ENCODE measurements at regions not wholly inside any gene's neighbourhood (a gene's known extent, or its start where the extent isn't known, plus 50 kb on each side); places are given as distances from the start of the nearest gene placed in this dataset.

GRCh38 chr13:105058517-105058916 lies 1476.9 kb downstream of the EFNB2 start:
- Histone ChIP-seq H3K9ac (ENCODE audit: low read depth, low read length) (no peak overlapping the region), H2AK9ac (replicated peaks; ENCODE audit: low read depth, low read length, poor library complexity) (no peak overlapping the region), H3K23ac (ENCODE audit: low read depth, low read length) (no peak overlapping the region), H3K9me3 (ENCODE audit: control insufficient read depth, insufficient read depth, low read length) (no peaks in the 10 kb centered on the region), H4K20me1 (ENCODE audit: insufficient read depth, low read length) (no peaks in the 10 kb centered on the region), H3K9me1 (ENCODE audit: insufficient read depth, low read length) (no peaks in the 10 kb centered on the region), H3K18ac (ENCODE audit: low read depth, low read length) (no peak overlapping the region), H2BK120ac (ENCODE audit: low read depth, low read length) (no peak overlapping the region), H4K8ac (ENCODE audit: low read depth in 2 of 2, low read length in 2 of 2) (no peak overlapping the region), H3K14ac (replicated peaks; ENCODE audit: low read depth, low read length) (no peak overlapping the region), H3K4me1 (ENCODE audit: control insufficient read depth, insufficient read depth, low read length) (no peaks in the 10 kb centered on the region), H3K4ac (ENCODE audit: low read depth, low read length) (no peak overlapping the region), H3K56ac (ENCODE audit: extremely low read depth, insufficient read depth, low read length) (no peak overlapping the region), H2AFZ (replicated peaks; ENCODE audit: low read length, poor library complexity) (no peak overlapping the region), H2BK5ac (ENCODE audit: low read depth, low read length, poor library complexity, severe bottlenecking) (no peak overlapping the region), H4K91ac (ENCODE audit: insufficient read depth, low read depth, low read length) (no peak overlapping the region), H3K79me1 (ENCODE audit: low read depth in 1 of 2, low read length in 2 of 2) (no peaks in the 10 kb centered on the region), H3K27ac (ENCODE audit: insufficient read depth, low read length) (no peak overlapping the region), H3K4me3 (ENCODE audit: insufficient read depth, low read depth, low read length) (no peak overlapping the region), H3K27me3 (ENCODE audit: control insufficient read depth, insufficient read depth, low read length) (no peaks in the 10 kb centered on the region), H4K5ac (ENCODE audit: low read depth, low read length) (no peak overlapping the region), H2AK5ac (ENCODE audit: low read depth, low read length) (no peak overlapping the region), H2BK15ac (ENCODE audit: low read depth, low read length) (no peak overlapping the region), H3K36me3 (ENCODE audit: control insufficient read depth, insufficient read depth, low read length) (no peaks in the 10 kb centered on the region), H2BK20ac (ENCODE audit: low read depth, low read length) (no peak overlapping the region), H3K4me2 (ENCODE audit: low read depth, low read length) (no peak overlapping the region)
- in situ Hi-C loops (cut with MboI; ENCODE audit: low sequenced_read_pairs) (no loop called here), dilution Hi-C loops (cut with HindIII; ENCODE audit: low sequenced_read_pairs, unreplicated experiment) (no loop called here), intact Hi-C loops (cut with micrococcal nuclease) (no loop called here)
- no peak for ATAC-seq (ENCODE audit: low read depth)
- CTCF ChIA-PET, result no interaction called here
- WGBS, 2 experiments (ENCODE audit: extremely low coverage in 2 of 2, insufficient read length in 1 of 2), result no CpG with 5 or more reads among the region's 2 CpGs
- BruUV-seq (replicated peaks), result no TSS peak
- no peak for DNase-seq
- no peak for TF ChIP-seq RFX5 (IDR thresholded peaks at IDR 0.05; ENCODE audit: low read depth, low read length)
- TF ChIP-seq MAFK (IDR thresholded peaks at IDR 0.05; ENCODE audit: low read depth, low read length), result no peak
- TF ChIP-seq, protein P1, sequence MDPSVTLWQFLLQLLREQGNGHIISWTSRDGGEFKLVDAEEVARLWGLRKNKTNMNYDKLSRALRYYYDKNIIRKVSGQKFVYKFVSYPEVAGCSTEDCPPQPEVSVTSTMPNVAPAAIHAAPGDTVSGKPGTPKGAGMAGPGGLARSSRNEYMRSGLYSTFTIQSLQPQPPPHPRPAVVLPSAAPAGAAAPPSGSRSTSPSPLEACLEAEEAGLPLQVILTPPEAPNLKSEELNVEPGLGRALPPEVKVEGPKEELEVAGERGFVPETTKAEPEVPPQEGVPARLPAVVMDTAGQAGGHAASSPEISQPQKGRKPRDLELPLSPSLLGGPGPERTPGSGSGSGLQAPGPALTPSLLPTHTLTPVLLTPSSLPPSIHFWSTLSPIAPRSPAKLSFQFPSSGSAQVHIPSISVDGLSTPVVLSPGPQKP (IDR thresholded peaks at IDR 0.05; ENCODE audit: borderline replicate concordance, low read depth, low read length), result no peak
- no peak for TF ChIP-seq CTCF (conservative IDR thresholded peaks at IDR 0.05; ENCODE audit: low read depth, low read length)
- TF ChIP-seq NFE2L2 (IDR thresholded peaks at IDR 0.05; ENCODE audit: low read depth, low read length), result no peak
- no peak for TF ChIP-seq MAZ (IDR thresholded peaks at IDR 0.05; ENCODE audit: borderline replicate concordance, low read depth, low read length)
- TF ChIP-seq CHD1 (IDR thresholded peaks at IDR 0.05; ENCODE audit: low read depth, low read length), result no peak
- no peak for TF ChIP-seq POLR2A (IDR thresholded peaks at IDR 0.05; ENCODE audit: low read depth, low read length)
- TF ChIP-seq CEBPB (IDR thresholded peaks at IDR 0.05; ENCODE audit: low read depth, low read length), result no peak
- no peak for TF ChIP-seq FOS (IDR thresholded peaks at IDR 0.05; ENCODE audit: low read depth, low read length)
- TF ChIP-seq, protein P2, sequence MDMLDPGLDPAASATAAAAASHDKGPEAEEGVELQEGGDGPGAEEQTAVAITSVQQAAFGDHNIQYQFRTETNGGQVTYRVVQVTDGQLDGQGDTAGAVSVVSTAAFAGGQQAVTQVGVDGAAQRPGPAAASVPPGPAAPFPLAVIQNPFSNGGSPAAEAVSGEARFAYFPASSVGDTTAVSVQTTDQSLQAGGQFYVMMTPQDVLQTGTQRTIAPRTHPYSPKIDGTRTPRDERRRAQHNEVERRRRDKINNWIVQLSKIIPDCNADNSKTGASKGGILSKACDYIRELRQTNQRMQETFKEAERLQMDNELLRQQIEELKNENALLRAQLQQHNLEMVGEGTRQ (IDR thresholded peaks at IDR 0.05; ENCODE audit: low read depth, low read length), result no peak
- TF ChIP-seq RCOR1 (IDR thresholded peaks at IDR 0.05; ENCODE audit: insufficient replicate concordance, low read length), result no peak
- TF ChIP-seq RAD21 (IDR thresholded peaks at IDR 0.05; ENCODE audit: low read length), result no peak
- no peak for TF ChIP-seq MXI1 (IDR thresholded peaks at IDR 0.05; ENCODE audit: borderline replicate concordance, low read depth, low read length)
- TF ChIP-seq SMC3 (IDR thresholded peaks at IDR 0.05; ENCODE audit: low read depth, low read length), result no peak
- TF ChIP-seq BHLHE40 (IDR thresholded peaks at IDR 0.05; ENCODE audit: low read depth, low read length), result no peak
- POLR2A ChIA-PET (ENCODE audit: unreplicated experiment), result no interaction called here

All from IMR-90 (cell line).